ENCODE measurements at regions not wholly inside any gene's neighbourhood (a gene's known extent, or its start where the extent isn't known, plus 50 kb on each side); places are given as distances from the start of the nearest gene placed in this dataset.

GRCh38 chr3:95162794-95163193 is 1099.9 kb downstream of the NSUN3 start:
- ChIA-PET CTCF (no interaction called here), POLR2A (no interaction called here)
- no peak for TF ChIP-seq L3MBTL2 (conservative IDR thresholded peaks at IDR 0.05)
- TF ChIP-seq HDGF (IDR thresholded peaks at IDR 0.05; ENCODE audit: borderline replicate concordance) = no peak
- TF ChIP-seq, protein P1, sequence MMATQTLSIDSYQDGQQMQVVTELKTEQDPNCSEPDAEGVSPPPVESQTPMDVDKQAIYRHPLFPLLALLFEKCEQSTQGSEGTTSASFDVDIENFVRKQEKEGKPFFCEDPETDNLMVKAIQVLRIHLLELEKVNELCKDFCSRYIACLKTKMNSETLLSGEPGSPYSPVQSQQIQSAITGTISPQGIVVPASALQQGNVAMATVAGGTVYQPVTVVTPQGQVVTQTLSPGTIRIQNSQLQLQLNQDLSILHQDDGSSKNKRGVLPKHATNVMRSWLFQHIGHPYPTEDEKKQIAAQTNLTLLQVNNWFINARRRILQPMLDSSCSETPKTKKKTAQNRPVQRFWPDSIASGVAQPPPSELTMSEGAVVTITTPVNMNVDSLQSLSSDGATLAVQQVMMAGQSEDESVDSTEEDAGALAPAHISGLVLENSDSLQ (IDR thresholded peaks at IDR 0.05) = no peak
- TF ChIP-seq NFRKB (IDR thresholded peaks at IDR 0.05) = no peak
- no peak for TF ChIP-seq LEF1 (IDR thresholded peaks at IDR 0.05; ENCODE audit: borderline replicate concordance)
- no peak for TF ChIP-seq TARDBP (IDR thresholded peaks at IDR 0.05)
- no peak for TF ChIP-seq SUZ12 (IDR thresholded peaks at IDR 0.05)
- no peak for TF ChIP-seq ARNT (IDR thresholded peaks at IDR 0.05)
- TF ChIP-seq FOXM1 (IDR thresholded peaks at IDR 0.05; ENCODE audit: borderline replicate concordance) = no peak
- no peak for TF ChIP-seq SP1 (IDR thresholded peaks at IDR 0.05)
- TF ChIP-seq CTBP1 (IDR thresholded peaks at IDR 0.05; ENCODE audit: borderline replicate concordance) = no peak
- TF ChIP-seq ELF4 (IDR thresholded peaks at IDR 0.05) = no peak
- TF ChIP-seq BHLHE40 (IDR thresholded peaks at IDR 0.05; ENCODE audit: borderline replicate concordance) = no peak
- TF ChIP-seq ZNF384 (IDR thresholded peaks at IDR 0.05) = no peak
- TF ChIP-seq FOXA1 (IDR thresholded peaks at IDR 0.05) = no peak
- TF ChIP-seq FOXK2 (IDR thresholded peaks at IDR 0.05) = no peak
- no peak for DNase-seq (ENCODE audit: extremely low spot score)

DNA sequence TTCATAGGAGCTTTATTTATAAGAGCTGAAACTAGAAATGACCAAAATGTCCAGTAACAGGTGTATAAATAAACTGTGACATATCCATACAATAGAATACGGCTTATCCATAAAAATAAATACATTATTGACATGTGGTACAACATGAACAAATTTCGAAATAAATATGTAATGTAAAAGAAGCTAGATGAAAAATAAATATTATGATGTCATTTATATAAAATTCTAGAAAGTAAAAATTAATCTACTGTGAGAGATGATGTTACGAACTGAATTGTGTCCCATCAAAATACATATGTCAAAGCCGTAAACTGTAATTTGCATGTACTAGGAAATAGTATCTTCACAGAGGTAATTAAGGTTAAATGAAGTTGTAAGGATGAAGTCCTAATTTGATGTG is 1104.9 kb downstream of the NSUN3 start:
- ChIA-PET CTCF (no interaction called here), POLR2A (no interaction called here)
- TF ChIP-seq SP1 (IDR thresholded peaks at IDR 0.05) = no peak
- TF ChIP-seq CTBP1 (IDR thresholded peaks at IDR 0.05; ENCODE audit: borderline replicate concordance) = no peak
- TF ChIP-seq ELF4 (IDR thresholded peaks at IDR 0.05) = no peak
- no peak for TF ChIP-seq HDGF (IDR thresholded peaks at IDR 0.05; ENCODE audit: borderline replicate concordance)
- TF ChIP-seq, protein P1 (IDR thresholded peaks at IDR 0.05) = no peak
- TF ChIP-seq TARDBP (IDR thresholded peaks at IDR 0.05) = no peak
- TF ChIP-seq ZNF384 (IDR thresholded peaks at IDR 0.05) = no peak
- no peak for TF ChIP-seq LEF1 (IDR thresholded peaks at IDR 0.05; ENCODE audit: borderline replicate concordance)
- no peak for TF ChIP-seq ARNT (IDR thresholded peaks at IDR 0.05)
- TF ChIP-seq NFRKB (IDR thresholded peaks at IDR 0.05) = no peak
- no peak for TF ChIP-seq FOXM1 (IDR thresholded peaks at IDR 0.05; ENCODE audit: borderline replicate concordance)
- no peak for TF ChIP-seq L3MBTL2 (conservative IDR thresholded peaks at IDR 0.05)
- no peak for TF ChIP-seq FOXK2 (IDR thresholded peaks at IDR 0.05)
- no peak for TF ChIP-seq BHLHE40 (IDR thresholded peaks at IDR 0.05; ENCODE audit: borderline replicate concordance)
- no peak for TF ChIP-seq FOXA1 (IDR thresholded peaks at IDR 0.05)
- TF ChIP-seq SUZ12 (IDR thresholded peaks at IDR 0.05) = no peak
- no peak for DNase-seq (ENCODE audit: extremely low spot score)

GRCh38 chr3:95168526-95168925 is 1105.7 kb downstream of the NSUN3 start:
- POLR2A ChIA-PET = no interaction called here
- CTCF ChIA-PET = no interaction called here
- no peak for DNase-seq (ENCODE audit: extremely low spot score)
- no peak for TF ChIP-seq SP1 (IDR thresholded peaks at IDR 0.05)
- no peak for TF ChIP-seq TARDBP (IDR thresholded peaks at IDR 0.05)
- TF ChIP-seq L3MBTL2 (conservative IDR thresholded peaks at IDR 0.05) = no peak
- TF ChIP-seq BHLHE40 (IDR thresholded peaks at IDR 0.05; ENCODE audit: borderline replicate concordance) = no peak
- no peak for TF ChIP-seq SUZ12 (IDR thresholded peaks at IDR 0.05)
- TF ChIP-seq HDGF (IDR thresholded peaks at IDR 0.05; ENCODE audit: borderline replicate concordance) = no peak
- TF ChIP-seq FOXA1 (IDR thresholded peaks at IDR 0.05) = no peak
- TF ChIP-seq NFRKB (IDR thresholded peaks at IDR 0.05) = no peak
- TF ChIP-seq ARNT (IDR thresholded peaks at IDR 0.05) = no peak
- no peak for TF ChIP-seq ZNF384 (IDR thresholded peaks at IDR 0.05)
- TF ChIP-seq LEF1 (IDR thresholded peaks at IDR 0.05; ENCODE audit: borderline replicate concordance) = no peak
- TF ChIP-seq FOXK2 (IDR thresholded peaks at IDR 0.05) = no peak
- TF ChIP-seq, protein P1 (IDR thresholded peaks at IDR 0.05) = no peak
- no peak for TF ChIP-seq FOXM1 (IDR thresholded peaks at IDR 0.05; ENCODE audit: borderline replicate concordance)
- TF ChIP-seq CTBP1 (IDR thresholded peaks at IDR 0.05; ENCODE audit: borderline replicate concordance) = no peak
- no peak for TF ChIP-seq ELF4 (IDR thresholded peaks at IDR 0.05)

- ChIA-PET CTCF (no interaction called here), POLR2A (no interaction called here)
- no peak for DNase-seq (ENCODE audit: extremely low spot score)
- TF ChIP-seq ELF4 (IDR thresholded peaks at IDR 0.05) = no peak
- TF ChIP-seq L3MBTL2 (conservative IDR thresholded peaks at IDR 0.05) = no peak
- no peak for TF ChIP-seq FOXK2 (IDR thresholded peaks at IDR 0.05)
- no peak for TF ChIP-seq TARDBP (IDR thresholded peaks at IDR 0.05)
- TF ChIP-seq FOXM1 (IDR thresholded peaks at IDR 0.05; ENCODE audit: borderline replicate concordance) = no peak
- TF ChIP-seq, protein P1 (IDR thresholded peaks at IDR 0.05) = no peak
- no peak for TF ChIP-seq ARNT (IDR thresholded peaks at IDR 0.05)
- no peak for TF ChIP-seq SUZ12 (IDR thresholded peaks at IDR 0.05)
- no peak for TF ChIP-seq HDGF (IDR thresholded peaks at IDR 0.05; ENCODE audit: borderline replicate concordance)
- TF ChIP-seq BHLHE40 (IDR thresholded peaks at IDR 0.05; ENCODE audit: borderline replicate concordance) = no peak
- no peak for TF ChIP-seq LEF1 (IDR thresholded peaks at IDR 0.05; ENCODE audit: borderline replicate concordance)
- no peak for TF ChIP-seq SP1 (IDR thresholded peaks at IDR 0.05)
Measured at GRCh38 chr3:95172164-95172943, 1109.5 kb downstream of the NSUN3 start.

GRCh38 chr3:95177096-95177495 is 1114.2 kb downstream of the NSUN3 start:
- ChIA-PET POLR2A (no interaction called here), CTCF (no interaction called here)
- no peak for DNase-seq (ENCODE audit: extremely low spot score)
- TF ChIP-seq TARDBP (IDR thresholded peaks at IDR 0.05) (no peak), ARNT (IDR thresholded peaks at IDR 0.05) (no peak), FOXA1 (IDR thresholded peaks at IDR 0.05) (no peak), FOXM1 (IDR thresholded peaks at IDR 0.05; ENCODE audit: borderline replicate concordance) (no peak), NFRKB (IDR thresholded peaks at IDR 0.05) (no peak), BHLHE40 (IDR thresholded peaks at IDR 0.05; ENCODE audit: borderline replicate concordance) (no peak), LEF1 (IDR thresholded peaks at IDR 0.05; ENCODE audit: borderline replicate concordance) (no peak), SP1 (IDR thresholded peaks at IDR 0.05) (no peak), SUZ12 (IDR thresholded peaks at IDR 0.05) (no peak), ZNF384 (IDR thresholded peaks at IDR 0.05) (no peak), FOXK2 (IDR thresholded peaks at IDR 0.05) (no peak), L3MBTL2 (conservative IDR thresholded peaks at IDR 0.05) (no peak)
